ENCODE measurements at regions not wholly inside any gene's neighbourhood (a gene's known extent, or its start where the extent isn't known, plus 50 kb on each side); places are given as distances from the start of the nearest gene placed in this dataset.

DNA sequence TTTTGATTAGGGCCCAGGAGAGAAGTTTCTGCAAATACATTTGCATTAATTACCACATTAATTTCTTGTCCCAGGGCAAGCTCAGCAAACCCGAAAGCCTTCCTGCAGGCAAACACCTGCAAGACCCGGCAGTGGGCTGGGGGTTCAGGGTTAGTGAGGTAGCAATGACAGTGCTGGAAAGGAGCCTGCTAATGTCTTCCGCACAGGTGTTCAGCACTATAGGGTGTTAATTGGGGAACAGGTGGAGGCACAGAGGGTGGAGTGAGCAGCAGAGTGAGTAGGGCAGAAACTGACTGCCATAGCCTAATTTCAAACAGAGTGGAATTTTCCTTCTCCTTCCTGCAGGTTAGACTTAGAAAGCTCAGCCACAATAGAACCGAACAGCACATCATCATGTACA is 50.9 kb upstream of the UBASH3B start:
- Histone ChIP-seq H3K36me3 (replicated peaks in 1 of 2) (no peaks in the 10 kb centered on the region), H3K4me1 (replicated peaks in 1 of 2) (peaks cover 8 to 14% of the 10 kb centered on the region in 2 donors), H3K9me3 (replicated peaks in 1 of 3) (no peaks in the 10 kb centered on the region), H3K27me3 (no peaks in the 10 kb centered on the region), H3K27ac (peak overlapping the region in 2 of 5 donors; percentile 60 to 67), H3K4me3 (no peak overlapping the region)
- intact Hi-C loops (cut with DNase I), result no loop called here
- 85 to 97% (median 93%) methylated on average over 4 of the region's 4 CpGs for WGBS, 4 donors
- no peak for DNase-seq
- TF ChIP-seq POLR2A (IDR thresholded peaks at IDR 0.05), result no peak
- TF ChIP-seq, protein P1, sequence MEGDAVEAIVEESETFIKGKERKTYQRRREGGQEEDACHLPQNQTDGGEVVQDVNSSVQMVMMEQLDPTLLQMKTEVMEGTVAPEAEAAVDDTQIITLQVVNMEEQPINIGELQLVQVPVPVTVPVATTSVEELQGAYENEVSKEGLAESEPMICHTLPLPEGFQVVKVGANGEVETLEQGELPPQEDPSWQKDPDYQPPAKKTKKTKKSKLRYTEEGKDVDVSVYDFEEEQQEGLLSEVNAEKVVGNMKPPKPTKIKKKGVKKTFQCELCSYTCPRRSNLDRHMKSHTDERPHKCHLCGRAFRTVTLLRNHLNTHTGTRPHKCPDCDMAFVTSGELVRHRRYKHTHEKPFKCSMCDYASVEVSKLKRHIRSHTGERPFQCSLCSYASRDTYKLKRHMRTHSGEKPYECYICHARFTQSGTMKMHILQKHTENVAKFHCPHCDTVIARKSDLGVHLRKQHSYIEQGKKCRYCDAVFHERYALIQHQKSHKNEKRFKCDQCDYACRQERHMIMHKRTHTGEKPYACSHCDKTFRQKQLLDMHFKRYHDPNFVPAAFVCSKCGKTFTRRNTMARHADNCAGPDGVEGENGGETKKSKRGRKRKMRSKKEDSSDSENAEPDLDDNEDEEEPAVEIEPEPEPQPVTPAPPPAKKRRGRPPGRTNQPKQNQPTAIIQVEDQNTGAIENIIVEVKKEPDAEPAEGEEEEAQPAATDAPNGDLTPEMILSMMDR (IDR thresholded peaks at IDR 0.05), result no peak

DNA sequence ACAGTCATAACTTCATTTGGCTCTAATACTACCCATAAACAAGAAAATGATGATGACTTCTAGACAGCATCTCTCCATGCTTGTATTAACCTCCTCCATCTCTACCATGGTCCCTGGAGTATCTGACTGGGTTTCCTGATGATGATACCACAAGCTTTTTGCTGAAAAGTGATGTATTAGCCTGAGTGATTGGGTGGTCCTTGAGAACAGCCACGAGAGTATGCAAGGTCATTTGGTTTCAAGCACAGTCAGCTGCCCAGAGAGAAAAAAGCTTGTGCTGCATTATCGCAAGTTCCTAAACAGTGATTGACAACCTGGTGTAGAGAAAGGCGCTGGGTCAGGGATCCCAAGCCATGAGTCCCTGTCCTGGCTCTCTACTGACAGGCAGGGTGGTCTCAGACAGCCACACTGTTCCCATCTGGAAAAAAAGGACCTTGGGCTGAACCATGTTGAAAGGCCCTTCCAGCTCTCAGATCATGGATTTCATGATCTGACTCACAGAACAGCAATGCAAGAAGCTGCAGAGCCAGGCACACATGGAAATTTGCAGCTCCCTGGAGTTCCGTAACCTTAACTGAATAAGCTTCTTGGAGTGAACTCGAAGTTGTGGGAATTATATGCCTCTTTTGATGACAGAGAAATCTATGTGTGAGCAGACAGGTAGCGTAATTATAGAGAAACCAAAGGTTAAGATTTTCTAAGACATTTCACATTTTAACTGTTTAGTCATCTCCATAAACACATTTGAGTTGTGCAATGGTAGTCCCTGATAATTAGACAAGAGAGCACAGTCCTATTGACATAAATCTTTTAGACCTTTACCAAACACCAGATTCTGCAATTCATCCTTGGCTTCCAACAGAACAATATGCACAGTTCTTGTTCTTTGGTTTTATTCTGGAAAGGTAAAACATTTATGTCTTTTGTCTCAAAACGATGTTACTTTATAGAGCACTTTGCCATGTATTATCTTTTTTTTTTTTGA is 54.1 kb upstream of the UBASH3B start:
- intact Hi-C loops (cut with DNase I), result no loop called here
- Histone ChIP-seq H3K27ac (peak overlapping the region; percentile 6 to 80 (median 69)), H3K4me1 (replicated peaks in 1 of 2) (peaks cover 8 to 14% of the 10 kb centered on the region in 2 donors), H3K36me3 (replicated peaks in 1 of 2) (no peaks in the 10 kb centered on the region), H3K4me3 (peak overlapping the region in 1 of 4 donors; percentile 19), H3K27me3 (no peaks in the 10 kb centered on the region), H3K9me3 (replicated peaks in 1 of 3) (no peaks in the 10 kb centered on the region)
- 35 to 53% (median 42%) methylated on average over 7 of the region's 7 CpGs for WGBS, 4 donors
- TF ChIP-seq POLR2A (IDR thresholded peaks at IDR 0.05), result no peak
- TF ChIP-seq, protein P1 (IDR thresholded peaks at IDR 0.05), result no peak
- peak; percentile 31 to 73 (median 66) for DNase-seq

DNA sequence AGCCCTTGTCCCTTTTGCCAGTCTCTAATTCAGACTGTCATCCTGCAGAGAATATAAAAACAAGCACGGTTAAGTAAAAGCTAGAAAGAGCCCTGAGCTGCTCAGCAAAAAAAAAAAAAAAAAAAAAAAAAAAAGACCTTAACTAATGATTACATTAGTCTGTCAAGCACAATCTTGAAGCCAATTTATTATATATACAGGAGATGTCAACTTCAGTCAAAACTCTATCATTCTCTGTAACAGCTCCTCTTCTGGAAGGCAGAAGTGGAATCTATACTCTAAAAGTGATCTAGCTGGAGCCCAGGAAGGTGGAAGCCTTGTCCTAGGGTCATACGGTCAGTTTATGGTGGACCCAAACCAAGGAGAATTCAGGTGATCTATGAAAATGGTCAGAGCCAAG is 55.2 kb upstream of the UBASH3B start:
- Histone ChIP-seq H3K27me3 (peaks cover 4% of the 10 kb centered on the region), H3K4me3 (no peak overlapping the region), H3K4me1 (replicated peaks in 1 of 2) (peaks cover 8 to 14% of the 10 kb centered on the region in 2 donors), H3K9me3 (replicated peaks in 1 of 3) (no peaks in the 10 kb centered on the region), H3K36me3 (replicated peaks in 1 of 2) (no peaks in the 10 kb centered on the region), H3K27ac (peak overlapping the region in 1 of 5 donors; percentile 74)
- intact Hi-C loops (cut with DNase I), result no loop called here
- TF ChIP-seq POLR2A (IDR thresholded peaks at IDR 0.05), result no peak
- TF ChIP-seq, protein P1 (IDR thresholded peaks at IDR 0.05), result no peak
- no peak for DNase-seq
- whole genome bisulfite sequencing, 4 donors, result 76 to 92% (median 91%) methylated on average over 2 of the region's 2 CpGs

DNA sequence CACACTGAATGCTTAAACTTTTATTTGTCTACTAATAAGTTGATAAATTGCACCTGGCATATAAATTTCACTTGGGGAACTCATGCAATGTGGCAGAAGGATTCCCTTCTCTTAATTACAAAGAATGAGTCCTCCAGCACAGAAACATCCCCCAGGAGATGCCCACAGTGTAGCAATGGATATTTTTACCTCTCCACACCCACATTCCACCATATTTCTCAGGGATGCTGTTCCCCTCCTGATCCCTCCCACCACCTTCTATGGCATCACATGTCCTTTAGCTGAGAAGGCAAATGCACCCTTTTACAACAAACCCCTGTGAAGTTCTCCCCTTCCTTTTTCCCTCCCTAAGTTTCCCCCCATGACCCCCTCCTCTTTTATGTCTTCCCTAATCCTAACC is 56.1 kb upstream of the UBASH3B start:
- Histone ChIP-seq H3K36me3 (replicated peaks in 1 of 2) (no peaks in the 10 kb centered on the region), H3K4me3 (no peak overlapping the region), H3K9me3 (replicated peaks in 1 of 3) (no peaks in the 10 kb centered on the region), H3K4me1 (replicated peaks in 1 of 2) (peaks cover 8 to 14% of the 10 kb centered on the region in 2 donors), H3K27ac (no peak overlapping the region), H3K27me3 (peaks cover 4% of the 10 kb centered on the region)
- TF ChIP-seq, protein P1 (IDR thresholded peaks at IDR 0.05), result no peak
- no peak for TF ChIP-seq POLR2A (IDR thresholded peaks at IDR 0.05)
- DNase-seq, result no peak
- intact Hi-C loops (cut with DNase I), result no loop called here

All from adrenal gland (tissue), 9 donors.